Amniotic epithelial cell (primary cell): ENCODE measurements at regions not wholly inside any gene's neighbourhood (a gene's known extent, or its start where the extent isn't known, plus 50 kb on each side); places are given as distances from the start of the nearest gene placed in this dataset.

Experiments used
- DNase-seq: peaks from one replicate; pipeline ENCODE4 v3.0.0-alpha.2; 2010; ENCODE audit warnings: low read depth

DNA sequence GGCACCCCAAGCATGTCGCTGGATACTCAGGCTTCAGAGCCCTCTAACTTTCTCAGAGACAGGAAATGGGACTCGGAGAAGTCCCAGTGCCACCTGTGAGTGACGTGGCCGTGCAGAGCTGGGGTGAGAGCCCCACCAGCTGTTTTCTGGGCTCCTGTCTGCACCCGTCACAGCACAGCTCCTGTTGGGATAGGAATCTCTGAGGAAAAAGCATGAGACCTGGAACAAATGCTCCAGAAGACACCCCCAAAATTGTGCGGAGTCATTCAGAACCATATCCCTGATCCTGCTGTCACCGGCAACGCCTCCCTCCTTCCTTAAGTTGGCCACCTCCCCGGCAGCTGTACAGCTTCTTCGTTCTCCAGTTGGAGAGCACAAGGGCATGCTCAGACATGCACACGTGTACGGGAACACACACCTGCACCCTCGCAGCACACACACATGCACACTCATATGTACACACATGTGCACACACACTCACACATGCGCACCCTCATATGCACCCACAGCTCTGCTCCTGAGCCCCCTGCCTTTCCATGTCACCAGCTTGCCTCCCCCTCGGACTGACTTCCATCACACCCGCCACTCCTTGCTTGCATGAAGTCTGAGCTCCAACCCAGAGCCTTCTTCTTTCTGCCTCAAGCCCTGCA lies 1430.0 kb downstream of the BRD1 start:
- no peak for DNase-seq

- no peak for DNase-seq
Measured at GRCh38 chr22:48396785-48397530, 1430.7 kb downstream of the BRD1 start.

DNA sequence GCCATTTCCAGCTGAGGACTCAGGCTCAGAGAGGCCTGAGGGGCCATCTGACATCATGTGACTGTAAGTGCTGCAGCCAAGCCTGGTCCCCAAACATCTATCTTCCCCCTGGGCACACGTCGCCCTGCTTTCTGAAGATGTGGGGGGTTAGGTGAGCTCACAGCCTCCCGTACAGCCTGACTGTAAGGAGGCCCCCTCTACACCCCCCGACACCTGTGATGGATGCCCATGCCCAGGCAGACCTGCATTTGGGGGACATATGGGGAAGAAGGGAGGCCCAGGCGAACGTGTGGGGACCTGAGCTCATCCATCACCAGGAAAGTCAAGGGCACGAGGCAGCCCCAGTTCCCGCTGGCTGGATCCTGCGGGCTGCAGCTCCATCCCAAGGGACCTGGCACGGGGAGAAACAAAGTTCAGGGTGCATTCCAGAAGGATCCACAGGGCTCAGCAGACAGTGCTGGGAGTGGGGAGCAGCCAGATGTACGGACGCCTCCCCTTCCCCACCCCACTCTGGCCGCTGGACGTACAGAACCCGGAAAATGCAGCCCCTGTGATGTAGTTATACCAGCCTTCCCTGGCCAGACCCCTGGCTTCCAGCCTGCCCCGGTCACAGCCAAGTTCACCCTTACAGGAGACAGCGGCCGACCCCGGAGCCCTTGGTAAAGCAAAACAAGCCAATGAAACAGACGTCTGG lies 1431.4 kb downstream of the BRD1 start:
- no peak for DNase-seq

GRCh38 chr22:48395201-48395600 lies 1432.5 kb downstream of the BRD1 start:
- DNase-seq: no peak

DNA sequence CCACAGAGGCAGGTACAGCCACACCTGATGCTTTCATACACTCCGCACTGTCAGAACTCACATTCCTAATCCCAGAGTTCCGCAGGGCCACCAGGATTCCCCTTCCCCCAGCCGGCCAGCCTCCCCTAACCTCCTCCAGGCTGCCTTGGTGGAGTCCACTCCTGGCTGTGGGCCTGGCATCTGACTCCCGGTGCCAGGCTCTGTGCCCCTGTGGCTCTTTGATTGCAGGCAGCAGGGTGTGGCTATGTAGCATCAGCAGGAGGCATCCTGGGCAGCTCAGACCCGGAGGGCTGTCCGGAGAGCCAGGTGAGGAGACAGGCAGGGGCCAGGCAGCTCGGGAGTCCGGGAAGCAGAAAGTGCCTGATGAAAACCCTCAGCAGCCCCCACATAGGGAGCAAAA lies 1432.9 kb downstream of the BRD1 start:
- DNase-seq: no peak

DNA sequence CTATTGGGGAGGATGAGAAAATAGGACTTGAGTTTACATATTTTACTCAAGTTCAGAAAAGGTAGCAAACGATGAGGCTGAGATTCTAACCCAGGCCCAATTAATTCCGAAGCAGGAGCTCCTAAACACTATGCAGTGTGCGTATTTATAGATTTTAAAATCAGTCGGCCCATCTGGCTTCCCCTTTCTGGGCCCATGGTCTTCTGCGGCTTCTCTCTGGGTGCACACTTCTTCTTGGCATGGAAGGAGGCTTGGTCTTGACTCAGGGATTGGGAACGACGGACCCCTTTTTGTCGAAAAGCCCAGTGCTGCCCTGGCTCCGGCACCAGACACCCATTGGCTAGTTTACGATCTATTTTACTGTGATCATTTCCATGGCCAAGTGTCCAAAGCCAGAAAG lies 1433.8 kb downstream of the BRD1 start:
- DNase-seq: no peak

DNA sequence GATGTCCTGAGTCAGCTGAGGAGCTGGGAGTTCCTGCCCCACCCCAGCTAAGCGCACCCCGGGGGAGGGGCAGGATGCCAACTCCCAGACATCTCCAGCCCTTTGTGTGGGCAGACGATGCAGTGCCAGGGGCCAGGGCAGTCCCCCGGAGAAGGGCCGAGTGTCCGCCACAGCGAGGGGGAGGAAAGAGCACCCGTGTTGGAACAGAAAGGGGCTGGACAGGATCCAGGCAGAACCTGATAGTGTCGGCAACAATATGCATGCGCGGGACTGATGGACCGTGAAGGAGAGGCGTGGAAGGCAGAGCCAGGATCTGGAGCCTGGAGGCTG lies 1434.7 kb downstream of the BRD1 start:
- no peak for DNase-seq

DNA sequence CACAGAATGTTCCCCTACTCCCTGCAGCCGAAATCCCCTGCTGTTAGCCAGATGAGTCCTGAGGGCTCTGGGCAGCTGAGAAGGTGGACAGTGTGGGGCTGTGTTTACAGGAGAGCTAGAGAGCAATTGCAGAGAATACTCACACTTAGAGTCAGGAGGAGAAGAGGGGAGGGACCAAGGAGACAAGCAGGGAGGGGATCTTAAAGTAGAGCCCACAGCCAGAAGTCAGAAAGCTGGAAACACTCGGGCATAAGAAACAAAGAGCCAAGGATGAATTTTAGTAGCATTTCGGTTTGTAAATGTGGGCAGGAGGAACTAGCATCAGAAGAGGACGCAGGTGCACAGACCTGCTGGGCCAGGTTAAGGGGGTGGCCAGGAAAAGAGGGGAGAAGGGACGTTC lies 1435.9 kb downstream of the BRD1 start:
- no peak for DNase-seq

DNA sequence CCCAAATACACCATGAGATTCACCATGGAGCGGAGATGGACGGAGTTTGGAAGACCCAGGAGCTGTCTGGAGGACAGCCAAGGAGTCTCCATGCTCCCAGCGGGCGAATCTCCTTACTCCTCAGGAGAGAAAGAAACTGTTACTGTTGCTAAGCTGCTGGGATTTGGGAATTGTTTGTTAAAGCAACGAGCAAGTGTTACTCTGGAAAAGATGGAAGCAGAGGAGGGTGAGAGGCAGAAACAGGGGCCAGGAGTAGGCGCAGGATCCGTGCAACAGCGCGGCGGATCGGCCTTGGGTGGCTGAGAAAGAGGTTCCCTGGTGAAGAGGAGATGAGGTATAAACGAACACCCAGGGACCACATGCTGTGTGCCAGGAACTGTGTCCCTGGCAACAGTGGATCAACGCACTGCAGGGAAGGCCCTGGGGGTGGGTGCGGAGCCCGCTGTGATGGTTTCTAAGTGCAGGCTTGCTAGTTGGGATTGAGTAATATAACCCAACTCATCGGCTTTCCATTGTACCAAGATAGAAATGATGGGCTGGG lies 1436.4 kb downstream of the BRD1 start:
- no peak for DNase-seq

- no peak for DNase-seq
Measured at GRCh38 chr22:48389916-48390315, 1437.8 kb downstream of the BRD1 start.

- DNase-seq: no peak
Measured at GRCh38 chr22:48382197-48382596, 1445.5 kb downstream of the BRD1 start.

DNA sequence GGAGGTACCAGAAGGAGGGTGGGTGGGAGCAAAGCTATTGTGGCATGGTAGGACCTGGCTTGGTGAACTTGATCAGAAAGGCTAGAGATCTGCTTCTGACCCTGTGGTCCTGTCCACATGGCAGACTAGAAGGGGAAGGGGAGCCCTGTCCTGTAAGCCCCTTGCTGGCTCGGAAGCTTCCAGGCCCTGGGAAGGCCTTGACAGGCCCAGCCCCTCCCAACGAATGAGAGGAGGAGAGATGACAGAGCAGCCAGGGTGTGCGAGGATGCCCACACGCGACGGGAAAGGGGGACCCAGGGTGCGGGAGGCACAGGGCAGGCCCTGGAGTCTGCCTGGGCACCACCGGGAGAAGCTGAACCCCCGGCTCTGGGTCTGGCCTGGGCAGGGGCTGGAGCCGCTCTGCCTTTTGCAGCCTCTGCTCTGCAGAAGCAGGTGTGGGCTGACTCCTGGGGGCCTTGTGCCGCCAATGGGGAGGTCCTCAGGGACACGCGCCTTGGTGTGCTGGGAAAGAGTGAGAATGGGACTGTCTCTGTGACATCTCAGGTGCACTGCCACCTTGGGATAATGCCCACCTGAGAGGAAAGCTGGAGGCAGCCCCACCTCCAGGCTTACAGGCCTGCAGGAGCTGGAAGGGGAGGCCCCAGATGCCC lies 1447.5 kb downstream of the BRD1 start:
- no peak for DNase-seq

DNA sequence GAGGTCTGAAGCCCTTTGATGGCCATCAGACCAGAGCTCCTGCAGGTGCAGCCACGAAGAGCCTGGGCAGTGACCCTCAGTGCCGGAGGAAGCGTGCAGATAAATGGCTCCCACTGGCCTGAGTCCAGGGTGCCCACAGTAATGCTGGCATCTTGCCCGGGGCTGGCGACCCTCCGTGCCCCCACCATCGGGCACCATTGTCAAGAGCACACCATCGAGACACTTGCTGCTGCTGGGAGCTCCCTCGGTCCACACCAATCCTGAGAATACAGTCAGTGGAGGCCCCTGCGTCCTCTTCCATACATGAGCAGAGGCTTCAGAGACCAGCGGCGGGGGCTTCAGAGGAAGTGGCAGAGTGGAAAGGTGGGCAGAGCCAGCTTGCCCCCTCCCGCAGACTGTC lies 1448.3 kb downstream of the BRD1 start:
- no peak for DNase-seq

GRCh38 chr22:48378673-48379072 lies 1449.0 kb downstream of the BRD1 start:
- DNase-seq: no peak

DNA sequence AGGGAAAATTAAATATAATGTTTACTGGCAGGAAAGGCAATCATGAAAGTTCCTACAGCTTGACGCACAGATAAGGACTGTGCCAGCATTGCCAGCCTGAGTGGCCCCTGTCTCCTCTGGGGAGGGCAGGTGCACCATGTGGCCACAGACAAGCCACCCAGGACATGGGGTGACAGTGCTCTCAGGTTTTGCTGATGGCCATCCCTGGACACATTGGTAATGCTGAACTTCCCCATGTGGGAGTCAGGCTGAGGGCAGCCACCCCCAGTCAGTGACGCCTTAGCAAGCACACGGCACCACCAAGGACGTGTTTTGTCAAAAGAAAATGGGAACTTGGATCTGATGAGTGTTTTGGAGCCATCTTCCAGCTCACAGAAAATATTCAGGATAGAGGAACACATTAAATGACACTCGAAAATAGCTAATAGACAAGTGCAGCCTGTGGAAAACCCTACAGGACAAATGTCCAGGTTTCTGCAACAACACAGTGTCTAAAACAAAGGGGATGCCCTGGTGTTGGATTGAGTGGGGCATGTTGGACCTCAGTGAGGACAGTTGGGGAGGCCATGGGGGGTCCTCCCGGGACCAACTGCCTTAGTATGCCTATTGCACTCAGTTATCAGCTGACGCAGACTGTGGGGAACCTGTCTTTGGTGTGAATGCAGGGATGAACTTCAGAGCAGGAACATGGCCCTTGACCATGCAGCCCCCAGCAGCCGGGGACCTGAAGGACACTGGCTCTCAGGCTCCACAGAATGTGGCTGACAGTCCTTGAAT lies 1450.5 kb downstream of the BRD1 start:
- DNase-seq: no peak

DNA sequence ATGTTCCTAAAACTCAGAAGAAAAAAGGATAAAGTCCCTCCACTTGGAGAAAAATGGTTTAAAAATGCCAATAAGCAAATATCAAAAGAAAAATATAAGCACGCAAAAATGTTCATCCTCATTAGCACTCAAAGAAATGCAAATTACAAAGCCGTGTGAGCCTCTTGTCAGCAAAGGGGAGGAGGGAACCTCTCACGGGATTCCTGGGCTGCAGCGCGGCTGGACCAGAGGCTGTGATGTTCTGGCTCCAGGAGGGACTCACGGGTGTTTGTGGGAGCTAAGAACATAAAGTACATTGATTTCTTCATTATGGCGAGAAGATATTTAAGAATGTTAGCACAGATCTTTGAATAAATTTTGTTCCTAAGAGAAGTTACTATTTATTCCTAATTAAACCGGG lies 1451.2 kb downstream of the BRD1 start:
- no peak for DNase-seq

DNA sequence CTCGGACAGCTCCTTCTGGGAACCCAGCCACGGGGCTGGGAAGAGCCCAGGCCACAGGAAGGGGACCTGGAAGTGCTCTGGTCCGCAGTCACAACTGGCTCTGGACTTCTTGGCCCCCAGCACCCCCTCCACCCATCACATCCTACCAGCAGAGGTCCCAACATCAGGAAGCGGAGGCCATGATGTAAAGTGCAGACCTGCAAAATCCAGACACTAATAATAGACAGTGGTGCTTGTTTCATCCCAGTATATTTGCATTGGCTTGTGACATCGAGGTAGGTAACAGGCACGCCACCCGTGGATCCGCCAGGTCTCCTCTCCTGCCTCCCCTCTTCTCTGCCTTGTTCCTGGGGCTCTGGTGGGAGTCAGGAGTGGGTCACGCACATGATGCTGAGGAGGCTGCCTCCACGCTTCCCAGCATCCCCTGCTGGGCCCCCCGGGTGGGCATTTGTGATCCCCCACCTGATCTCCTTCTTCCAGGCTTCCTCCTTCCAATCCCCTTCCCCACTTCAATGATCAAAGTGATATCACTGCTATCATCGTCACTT lies 1454.0 kb downstream of the BRD1 start:
- no peak for DNase-seq

GRCh38 chr22:48372390-48372789 lies 1455.3 kb downstream of the BRD1 start:
- no peak for DNase-seq

GRCh38 chr22:48371391-48371790 lies 1456.3 kb downstream of the BRD1 start:
- DNase-seq: no peak

DNA sequence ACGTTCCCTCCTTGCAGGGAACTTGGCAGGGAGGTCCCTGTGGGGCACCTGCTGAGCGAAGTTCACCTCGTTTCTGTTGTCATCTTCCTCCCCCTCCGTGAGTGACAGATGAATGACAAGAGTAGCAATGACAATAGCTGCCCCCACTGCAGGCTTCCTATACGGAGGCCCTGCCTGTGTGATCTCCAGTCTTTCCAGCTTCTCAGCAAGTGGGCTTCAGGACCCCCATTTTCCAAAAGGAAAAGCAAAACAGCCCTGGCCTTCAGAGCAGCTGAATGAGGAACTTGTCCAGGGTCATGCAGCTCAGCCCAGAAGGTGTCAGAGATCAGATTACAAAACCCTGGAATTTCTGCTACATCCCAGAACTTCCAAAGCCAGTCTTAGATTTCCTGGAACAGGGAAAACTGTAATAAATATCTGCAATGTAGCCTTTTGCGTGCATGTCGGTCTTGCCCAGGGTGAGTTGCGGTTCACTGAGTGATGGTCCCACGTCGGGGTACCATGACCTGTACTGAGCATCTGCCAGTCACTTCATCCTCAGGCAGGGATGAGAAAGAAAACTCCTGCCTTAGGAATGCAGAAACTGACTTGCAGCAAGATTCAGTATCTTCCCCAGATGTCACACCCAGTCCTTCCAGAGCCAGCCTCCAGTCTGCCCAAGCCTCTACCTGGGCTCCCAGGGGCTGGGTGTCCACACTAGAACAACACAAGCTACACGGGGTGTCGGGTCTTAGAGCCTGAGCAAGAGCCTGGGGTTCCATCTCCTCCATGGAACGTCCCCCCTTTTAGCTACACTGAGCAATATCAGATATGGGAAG lies 1457.0 kb downstream of the BRD1 start:
- no peak for DNase-seq
